GM12801 (cell line): ENCODE measurements at regions not wholly inside any gene's neighbourhood (a gene's known extent, or its start where the extent isn't known, plus 50 kb on each side); places are given as distances from the start of the nearest gene placed in this dataset.

Experiments
- TF ChIP-seq, protein P1 (sequence below): IDR thresholded peaks from one replicate; pipeline ENCODE4 v1.5.1; 2011; ENCODE audit warnings: control low read depth; ENCODE audit not compliant: insufficient read length; ENCODE audit errors: extremely low read depth

GRCh38 chr6:87851674-87852299 lies 149.8 kb upstream of the AKIRIN2 start:
- TF ChIP-seq, protein P1, sequence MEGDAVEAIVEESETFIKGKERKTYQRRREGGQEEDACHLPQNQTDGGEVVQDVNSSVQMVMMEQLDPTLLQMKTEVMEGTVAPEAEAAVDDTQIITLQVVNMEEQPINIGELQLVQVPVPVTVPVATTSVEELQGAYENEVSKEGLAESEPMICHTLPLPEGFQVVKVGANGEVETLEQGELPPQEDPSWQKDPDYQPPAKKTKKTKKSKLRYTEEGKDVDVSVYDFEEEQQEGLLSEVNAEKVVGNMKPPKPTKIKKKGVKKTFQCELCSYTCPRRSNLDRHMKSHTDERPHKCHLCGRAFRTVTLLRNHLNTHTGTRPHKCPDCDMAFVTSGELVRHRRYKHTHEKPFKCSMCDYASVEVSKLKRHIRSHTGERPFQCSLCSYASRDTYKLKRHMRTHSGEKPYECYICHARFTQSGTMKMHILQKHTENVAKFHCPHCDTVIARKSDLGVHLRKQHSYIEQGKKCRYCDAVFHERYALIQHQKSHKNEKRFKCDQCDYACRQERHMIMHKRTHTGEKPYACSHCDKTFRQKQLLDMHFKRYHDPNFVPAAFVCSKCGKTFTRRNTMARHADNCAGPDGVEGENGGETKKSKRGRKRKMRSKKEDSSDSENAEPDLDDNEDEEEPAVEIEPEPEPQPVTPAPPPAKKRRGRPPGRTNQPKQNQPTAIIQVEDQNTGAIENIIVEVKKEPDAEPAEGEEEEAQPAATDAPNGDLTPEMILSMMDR, result no peak

GRCh38 chr6:87848616-87849015 lies 146.6 kb upstream of the AKIRIN2 start:
- TF ChIP-seq, protein P1, result no peak

GRCh38 chr6:87847830-87848210 lies 145.8 kb upstream of the AKIRIN2 start:
- TF ChIP-seq, protein P1, result no peak

- TF ChIP-seq, protein P1, result no peak
Measured at GRCh38 chr6:87847135-87847829, 145.2 kb upstream of the AKIRIN2 start.

DNA sequence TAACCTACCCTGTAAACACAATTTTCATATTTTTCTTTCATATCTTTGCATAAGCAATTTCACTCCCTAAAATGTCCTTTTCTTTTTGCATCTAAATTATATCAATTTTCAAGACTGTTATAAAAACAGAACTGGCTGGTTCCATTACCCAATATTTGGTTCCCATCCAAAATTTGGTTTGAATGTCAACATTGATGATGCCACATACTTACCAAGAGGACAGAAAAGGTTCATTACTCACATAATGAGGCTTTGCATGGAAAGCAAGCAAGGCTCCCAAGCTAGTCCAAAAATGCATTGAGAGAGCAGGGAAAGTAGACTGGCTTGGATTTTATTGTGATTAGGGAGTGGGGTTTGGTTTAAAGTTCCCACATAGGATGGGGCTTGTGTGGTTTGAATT lies 144.4 kb upstream of the AKIRIN2 start:
- TF ChIP-seq, protein P1, result no peak

DNA sequence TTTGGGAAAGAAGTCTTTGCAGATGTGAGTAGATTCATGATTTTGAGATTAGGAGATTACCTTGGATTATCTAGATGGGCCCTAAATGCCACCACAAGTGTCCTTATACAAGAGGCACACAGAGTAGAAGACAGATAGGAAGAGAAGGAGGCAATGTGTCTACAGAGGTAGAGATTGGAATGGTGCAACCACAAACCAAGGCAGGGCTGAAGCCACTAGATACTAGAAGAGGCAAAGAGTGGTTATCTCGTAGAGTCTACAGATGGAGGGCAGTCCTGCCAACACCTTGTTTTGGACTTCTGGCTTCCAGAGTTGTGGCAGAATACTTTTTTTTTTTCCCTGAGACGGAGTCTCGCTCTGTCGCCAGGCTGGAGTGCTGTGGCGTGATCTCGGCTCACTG lies 138.3 kb upstream of the AKIRIN2 start:
- TF ChIP-seq, protein P1, result no peak

DNA sequence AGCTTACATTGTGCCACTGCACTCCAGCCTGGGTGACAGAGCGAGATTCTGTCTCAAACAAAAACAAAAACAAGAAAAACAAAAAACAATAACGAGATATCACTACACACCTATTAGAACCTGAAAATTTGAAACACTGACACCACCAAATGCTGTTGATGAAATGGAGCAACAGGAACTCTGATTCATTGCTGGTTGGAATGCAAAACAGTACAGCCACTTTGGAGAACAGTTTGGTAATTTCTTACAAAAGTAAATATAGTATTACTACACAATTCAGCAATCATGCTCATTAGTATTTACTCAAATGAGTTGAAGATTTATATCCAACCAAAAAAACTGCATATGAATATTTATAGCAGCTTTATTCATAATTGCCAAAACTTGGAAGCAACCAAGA lies 135.8 kb upstream of the AKIRIN2 start:
- TF ChIP-seq, protein P1, result no peak
